ENCODE measurements at regions not wholly inside any gene's neighbourhood (a gene's known extent, or its start where the extent isn't known, plus 50 kb on each side); places are given as distances from the start of the nearest gene placed in this dataset.

DNA sequence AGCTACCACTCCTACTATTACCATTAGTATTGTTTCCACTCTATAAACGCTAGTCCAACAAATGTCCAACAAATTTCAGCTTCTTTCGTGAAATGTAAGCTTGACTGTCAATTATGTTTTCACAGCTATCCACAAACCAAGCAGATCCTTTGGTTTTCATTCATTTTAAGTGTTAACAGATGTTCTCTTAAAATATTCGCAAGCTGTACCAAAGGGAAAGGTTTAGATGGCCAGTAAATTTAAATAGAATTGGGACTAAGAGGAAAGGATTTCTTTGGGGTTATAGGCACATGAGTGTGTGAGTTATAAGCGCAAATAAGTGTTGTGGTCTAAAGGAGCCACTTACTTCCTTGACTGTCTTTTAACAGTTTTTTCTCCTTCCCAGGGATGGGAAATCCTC lies 136.8 kb upstream of the ADRA1B start:
- Mint-ChIP-seq H3K9me3 (no peaks in the 10 kb centered on the region), H3K36me3 (no peaks in the 10 kb centered on the region), H3K4me1 (ENCODE audit: low read depth in 2 of 2) (peaks cover 8% of the 10 kb centered on the region in 2 donors), H3K27ac (no peak overlapping the region), H3K4me3 (no peak overlapping the region), H3K27me3 (peaks cover 24 to 31% of the 10 kb centered on the region in 2 donors)
- DNase-seq (ENCODE audit: low spot score) (no peak), ATAC-seq (no peak)

DNA sequence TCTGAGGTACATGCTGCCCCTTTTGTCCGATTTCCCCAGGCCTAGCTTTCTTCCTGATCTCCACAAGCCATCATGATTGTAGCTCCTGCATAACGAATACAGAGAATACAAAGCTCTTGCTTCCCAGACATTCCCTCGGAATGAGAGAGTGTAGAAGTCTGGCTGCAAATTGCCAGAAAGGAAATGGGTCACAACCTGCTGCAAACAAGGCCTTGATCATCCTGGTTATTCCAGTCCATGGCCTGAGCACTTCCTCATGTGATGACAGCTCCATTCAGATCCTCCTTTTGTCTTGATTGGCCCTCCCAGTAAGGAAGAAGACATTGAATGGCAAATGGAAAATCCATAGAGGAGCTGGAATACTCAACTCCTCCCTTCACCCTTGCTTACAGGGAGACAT lies 136.0 kb upstream of the ADRA1B start:
- Mint-ChIP-seq H3K9me3 (no peaks in the 10 kb centered on the region), H3K27ac (no peak overlapping the region), H3K4me1 (ENCODE audit: low read depth in 2 of 2) (peaks cover 8% of the 10 kb centered on the region in 2 donors), H3K4me3 (no peak overlapping the region), H3K27me3 (peaks cover 20 to 25% of the 10 kb centered on the region in 2 donors), H3K36me3 (no peaks in the 10 kb centered on the region)
- DNase-seq (ENCODE audit: low spot score) = no peak
- ATAC-seq = no peak

DNA sequence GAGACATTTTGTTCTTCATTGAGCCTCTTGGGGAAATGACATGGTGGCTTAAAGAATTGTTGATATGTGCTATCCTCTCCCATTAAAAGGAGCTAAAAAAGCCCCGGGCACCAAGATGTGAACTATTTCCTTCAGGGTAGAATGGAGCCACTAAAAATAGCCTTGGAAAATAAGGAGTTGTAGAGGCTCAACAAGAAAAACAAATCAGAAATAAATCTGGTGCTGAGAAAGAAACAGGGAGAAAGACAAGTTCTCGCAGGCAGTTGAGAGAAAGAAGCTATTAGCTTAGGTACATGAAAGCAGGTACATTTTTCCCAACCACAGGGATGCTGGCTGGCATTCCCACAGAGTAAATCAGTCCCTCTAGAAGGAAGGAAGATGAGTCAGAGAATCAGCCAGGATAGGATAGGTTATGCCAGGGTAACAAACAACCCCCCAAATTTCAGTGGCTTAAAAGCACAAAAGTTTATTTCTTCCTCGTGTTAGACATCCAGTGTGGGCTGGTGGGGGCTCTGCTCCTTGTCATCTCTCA lies 134.6 kb upstream of the ADRA1B start:
- Mint-ChIP-seq H3K4me3 (no peak overlapping the region), H3K27me3 (peaks cover 31 to 36% of the 10 kb centered on the region in 2 donors)
- no peak for ATAC-seq

DNA sequence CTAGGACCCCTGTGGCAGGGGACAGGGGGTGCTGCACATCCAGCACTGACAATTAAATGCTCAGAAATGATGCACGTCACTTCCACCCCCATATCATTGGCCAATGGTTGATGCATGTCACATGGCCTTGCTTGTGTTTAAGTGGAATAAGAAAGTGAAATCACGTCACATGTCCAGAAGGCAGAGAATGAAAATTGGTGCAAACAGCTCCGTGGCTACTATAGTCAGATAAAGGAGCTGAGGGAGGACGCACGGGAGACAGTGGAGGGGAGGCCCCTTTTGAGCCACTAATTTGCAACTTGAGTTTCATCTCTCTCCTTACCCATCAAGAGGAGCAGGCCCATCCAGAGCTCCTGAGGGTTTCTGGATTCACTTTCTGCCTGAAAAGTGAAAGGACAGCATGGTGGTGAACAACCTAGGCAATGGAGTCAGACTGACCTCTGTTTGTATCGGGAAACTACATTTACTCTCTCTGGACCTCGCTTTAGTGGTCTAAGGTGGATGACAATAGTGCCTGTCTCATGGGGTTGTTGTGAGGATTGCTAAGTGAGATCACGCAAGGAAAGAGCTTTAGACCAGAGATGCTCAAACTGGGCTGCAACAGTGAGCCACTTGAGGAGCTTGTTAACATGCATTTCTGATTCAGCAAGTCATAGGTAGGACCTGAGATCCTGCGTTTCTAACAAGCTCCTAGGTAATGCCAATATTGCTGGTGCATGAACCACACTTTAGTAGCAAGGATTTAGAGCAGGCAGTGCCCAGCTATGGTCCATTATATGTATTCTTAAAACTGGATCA lies 133.9 kb upstream of the ADRA1B start:
- Mint-ChIP-seq H3K27me3 (peaks cover 34 to 39% of the 10 kb centered on the region in 2 donors), H3K4me1 (ENCODE audit: low read depth in 2 of 2) (peaks cover 5 to 8% of the 10 kb centered on the region in 2 donors), H3K4me3 (no peak overlapping the region), H3K27ac (no peak overlapping the region), H3K36me3 (no peaks in the 10 kb centered on the region), H3K9me3 (no peaks in the 10 kb centered on the region)
- no peak for DNase-seq (ENCODE audit: low spot score)
- no peak for ATAC-seq

More for the DNA sequence above, 134.6 kb upstream of the ADRA1B start:
- DNase-seq (ENCODE audit: low spot score) = no peak
- Mint-ChIP-seq H3K27ac (no peak overlapping the region), H3K36me3 (no peaks in the 10 kb centered on the region), H3K4me1 (ENCODE audit: low read depth in 2 of 2) (peaks cover 5 to 8% of the 10 kb centered on the region in 2 donors), H3K9me3 (no peaks in the 10 kb centered on the region)

DNA sequence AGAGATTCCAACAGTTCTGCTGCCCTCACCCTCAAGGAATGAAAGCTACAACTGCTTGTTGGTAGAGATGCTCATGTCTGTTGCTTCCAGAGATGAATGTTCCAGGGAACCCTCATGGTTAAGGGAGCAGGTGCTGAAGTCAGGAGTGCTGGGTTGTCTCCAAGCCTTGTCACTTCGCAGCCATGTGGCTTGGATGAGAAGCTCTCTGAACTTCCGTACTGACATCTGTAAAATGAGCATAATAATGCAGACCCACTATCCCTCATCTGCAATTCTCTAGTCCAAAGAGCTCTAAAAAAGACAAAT lies 133.3 kb upstream of the ADRA1B start:
- no peaks in the 10 kb centered on the region for H3K9me3 Mint-ChIP-seq

DNA sequence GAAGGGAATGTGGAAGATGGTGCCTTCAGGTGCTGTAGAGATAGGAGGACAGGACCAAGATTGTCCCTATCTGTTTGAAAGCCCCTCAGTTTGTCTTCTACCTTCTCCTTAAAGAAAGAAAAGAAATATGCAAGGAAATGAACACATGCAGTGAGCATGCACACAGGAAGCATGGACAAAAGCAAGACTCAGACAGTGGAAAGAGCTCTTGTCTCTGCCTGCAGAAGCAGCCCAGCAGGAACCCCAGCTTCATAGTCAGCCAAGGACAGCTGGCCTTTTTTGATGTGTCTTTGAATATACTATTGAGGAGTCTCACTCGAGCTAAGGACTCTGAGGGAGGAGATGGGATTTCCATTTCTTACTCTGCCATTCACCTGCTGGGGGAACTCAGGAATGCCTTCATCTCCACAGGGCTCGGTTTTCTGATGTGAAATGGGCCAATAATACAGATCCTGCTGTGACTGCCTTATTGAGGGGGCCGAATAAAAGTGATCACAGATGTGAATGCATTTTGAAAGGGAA lies 132.5 kb upstream of the ADRA1B start:
- Mint-ChIP-seq H3K27ac (no peak overlapping the region), H3K9me3 (no peaks in the 10 kb centered on the region), H3K4me1 (ENCODE audit: low read depth in 2 of 2) (peaks cover 4 to 5% of the 10 kb centered on the region in 2 donors), H3K27me3 (peaks cover 34 to 46% of the 10 kb centered on the region in 2 donors), H3K36me3 (no peaks in the 10 kb centered on the region), H3K4me3 (no peak overlapping the region)
- DNase-seq (ENCODE audit: low spot score) = no peak
- ATAC-seq = no peak

More for the DNA sequence above, 133.3 kb upstream of the ADRA1B start:
- Mint-ChIP-seq H3K27ac (no peak overlapping the region), H3K4me1 (ENCODE audit: low read depth in 2 of 2) (peaks cover 5 to 8% of the 10 kb centered on the region in 2 donors), H3K27me3 (peaks cover 35 to 45% of the 10 kb centered on the region in 2 donors), H3K4me3 (no peak overlapping the region), H3K36me3 (no peaks in the 10 kb centered on the region)
- DNase-seq (ENCODE audit: low spot score) = no peak
- ATAC-seq = no peak

DNA sequence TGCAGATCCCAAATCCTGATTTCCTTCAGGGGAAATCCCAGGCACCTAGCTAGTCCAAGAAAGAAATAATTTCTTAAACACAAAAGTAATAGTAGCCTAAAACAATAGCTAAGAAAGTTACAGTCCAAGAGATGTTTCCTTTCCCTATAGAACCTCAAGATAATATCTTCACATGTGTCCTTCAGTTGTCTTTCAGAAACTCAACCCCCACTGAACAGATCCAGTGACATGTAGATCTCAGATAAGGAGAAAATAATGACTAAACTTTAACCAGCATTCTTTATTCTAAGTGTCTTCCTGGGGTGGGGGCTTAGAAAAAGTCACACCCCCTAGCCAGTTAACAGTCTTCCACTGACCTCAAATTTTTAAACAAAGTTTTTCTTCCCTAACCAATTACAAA lies 131.3 kb upstream of the ADRA1B start:
- no peaks in the 10 kb centered on the region for H3K36me3 Mint-ChIP-seq
- peaks cover 0 to 3% of the 10 kb centered on the region in 2 donors for H3K4me1 Mint-ChIP-seq (ENCODE audit: low read depth in 2 of 2)

DNA sequence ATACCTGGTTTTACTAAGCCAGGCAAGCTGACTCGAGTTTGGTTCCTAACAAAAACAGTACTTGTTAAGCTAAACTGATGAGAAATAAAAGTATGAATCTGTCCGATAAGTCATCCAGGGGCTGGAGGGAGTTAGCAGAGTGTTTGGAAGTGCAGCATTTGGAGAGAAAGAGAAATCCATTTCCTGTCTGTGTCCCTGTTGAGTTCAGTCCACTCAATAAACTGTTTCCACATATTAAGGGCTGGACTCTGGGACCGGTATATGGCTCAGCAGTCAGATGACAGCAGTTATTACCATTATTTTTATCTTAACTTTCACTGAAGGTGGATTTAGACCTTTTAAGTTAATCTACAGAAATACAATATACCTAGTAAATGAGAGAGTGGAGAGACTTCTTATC lies 130.6 kb upstream of the ADRA1B start:
- H3K9me3 Mint-ChIP-seq = no peaks in the 10 kb centered on the region
- no peak overlapping the region for H3K27ac Mint-ChIP-seq
- DNase-seq (ENCODE audit: low spot score) = no peak
- H3K4me3 Mint-ChIP-seq = no peak overlapping the region
- H3K4me1 Mint-ChIP-seq (ENCODE audit: low read depth in 2 of 2) = no peaks in the 10 kb centered on the region
- H3K27me3 Mint-ChIP-seq = peaks cover 32 to 52% of the 10 kb centered on the region in 2 donors
- no peaks in the 10 kb centered on the region for H3K36me3 Mint-ChIP-seq
- ATAC-seq = no peak

More for the DNA sequence above, 131.3 kb upstream of the ADRA1B start:
- no peaks in the 10 kb centered on the region for H3K9me3 Mint-ChIP-seq
- DNase-seq (ENCODE audit: low spot score) (no peak), ATAC-seq (no peak)
- H3K27me3 Mint-ChIP-seq = peaks cover 34 to 52% of the 10 kb centered on the region in 2 donors
- no peak overlapping the region for H3K27ac Mint-ChIP-seq
- no peak overlapping the region for H3K4me3 Mint-ChIP-seq

DNA sequence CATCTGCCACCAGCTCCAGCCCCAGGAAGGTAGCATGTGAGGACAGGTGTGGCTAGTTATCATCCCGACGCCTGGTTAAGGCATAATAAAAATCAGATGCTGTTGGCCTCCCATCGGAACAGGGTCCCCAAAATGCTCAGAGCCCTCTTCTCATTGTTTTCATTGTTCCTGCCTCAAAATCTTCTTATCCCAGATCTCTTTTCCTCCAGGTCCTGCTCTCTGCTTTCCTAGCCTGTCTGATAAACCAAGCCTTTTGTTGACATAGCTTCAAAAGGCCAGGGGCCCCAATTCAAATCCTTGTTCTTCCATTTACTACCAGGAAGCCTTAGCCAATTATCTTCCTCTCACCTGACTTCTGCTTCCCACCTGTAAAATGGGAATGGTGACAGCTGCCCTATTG lies 130.1 kb upstream of the ADRA1B start:
- no peaks in the 10 kb centered on the region for H3K9me3 Mint-ChIP-seq
- H3K36me3 Mint-ChIP-seq = no peaks in the 10 kb centered on the region
- no peak overlapping the region for H3K27ac Mint-ChIP-seq
- ATAC-seq = no peak
- DNase-seq (ENCODE audit: low spot score) = no peak
- peaks cover 31 to 49% of the 10 kb centered on the region in 2 donors for H3K27me3 Mint-ChIP-seq
- no peaks in the 10 kb centered on the region for H3K4me1 Mint-ChIP-seq (ENCODE audit: low read depth in 2 of 2)
- H3K4me3 Mint-ChIP-seq = no peak overlapping the region

DNA sequence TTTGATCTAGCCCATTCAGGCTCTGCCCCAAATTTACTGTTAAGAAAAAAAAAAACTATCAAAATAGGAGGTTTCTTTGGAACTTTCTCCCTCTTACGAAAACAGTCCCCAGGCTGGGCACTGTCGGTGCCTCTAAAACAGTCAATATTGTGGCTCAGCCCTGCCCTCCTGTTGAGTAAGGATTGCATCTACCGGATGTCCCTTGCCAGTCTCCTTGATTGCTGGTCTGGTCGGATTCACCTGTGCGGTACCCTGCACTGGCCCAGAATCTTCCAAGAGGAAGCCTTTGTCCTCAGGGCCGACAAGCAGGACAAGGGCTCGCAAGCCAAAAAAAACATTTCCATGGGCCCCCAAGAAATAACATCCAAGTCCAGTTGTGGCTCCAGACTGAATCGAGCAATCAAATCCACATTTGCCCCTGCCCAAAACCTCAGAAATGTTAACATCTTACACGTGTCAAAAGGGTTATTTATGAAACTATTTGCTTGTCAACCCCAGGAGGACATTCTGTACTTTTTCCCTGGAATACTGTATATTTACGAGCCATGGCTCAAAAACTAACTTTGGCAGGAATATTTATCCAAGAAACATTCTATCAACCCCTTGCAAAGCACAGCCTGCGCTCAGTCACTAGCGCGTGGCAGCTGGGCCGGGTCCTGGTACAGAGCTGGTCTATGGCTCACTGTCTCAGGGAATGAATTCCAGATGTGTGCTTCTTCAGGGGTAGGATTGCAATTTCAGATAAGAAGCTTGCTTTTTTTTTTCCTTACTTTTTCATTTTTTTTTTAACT lies 129.2 kb upstream of the ADRA1B start:
- no peaks in the 10 kb centered on the region for H3K9me3 Mint-ChIP-seq
- no peaks in the 10 kb centered on the region for H3K36me3 Mint-ChIP-seq
- no peak overlapping the region for H3K27ac Mint-ChIP-seq
- H3K27me3 Mint-ChIP-seq = peaks cover 35 to 45% of the 10 kb centered on the region in 2 donors
- H3K4me1 Mint-ChIP-seq (ENCODE audit: low read depth in 2 of 2) = no peaks in the 10 kb centered on the region
- ATAC-seq = no peak
- H3K4me3 Mint-ChIP-seq = no peak overlapping the region
- no peak for DNase-seq (ENCODE audit: low spot score)

DNA sequence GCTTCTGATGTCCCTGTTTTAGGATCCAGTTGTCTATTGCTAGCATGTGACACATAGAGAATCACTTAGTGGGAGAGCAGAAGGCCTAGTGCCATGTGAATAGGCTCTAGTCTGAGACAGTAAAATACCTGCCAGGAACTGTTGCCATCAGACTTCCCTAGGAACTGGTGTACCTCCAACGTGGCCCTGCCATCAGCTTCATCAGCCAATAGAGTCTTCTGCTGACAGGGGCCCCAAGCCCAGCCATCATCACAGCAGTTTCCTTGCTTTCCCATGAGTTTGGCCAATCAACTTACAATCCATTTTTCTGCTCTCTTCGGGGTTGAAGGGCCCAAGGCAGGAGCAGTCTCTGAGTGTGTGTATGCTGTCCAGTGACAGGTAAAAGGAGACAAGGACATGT lies 128.4 kb upstream of the ADRA1B start:
- Mint-ChIP-seq H3K36me3 (no peaks in the 10 kb centered on the region), H3K9me3 (no peaks in the 10 kb centered on the region), H3K27me3 (peaks cover 33 to 42% of the 10 kb centered on the region in 2 donors), H3K4me1 (ENCODE audit: low read depth in 2 of 2) (no peaks in the 10 kb centered on the region), H3K27ac (no peak overlapping the region), H3K4me3 (no peak overlapping the region)
- ATAC-seq = peak in 1 of 2 donors; percentile 30
- no peak for DNase-seq (ENCODE audit: low spot score)

DNA sequence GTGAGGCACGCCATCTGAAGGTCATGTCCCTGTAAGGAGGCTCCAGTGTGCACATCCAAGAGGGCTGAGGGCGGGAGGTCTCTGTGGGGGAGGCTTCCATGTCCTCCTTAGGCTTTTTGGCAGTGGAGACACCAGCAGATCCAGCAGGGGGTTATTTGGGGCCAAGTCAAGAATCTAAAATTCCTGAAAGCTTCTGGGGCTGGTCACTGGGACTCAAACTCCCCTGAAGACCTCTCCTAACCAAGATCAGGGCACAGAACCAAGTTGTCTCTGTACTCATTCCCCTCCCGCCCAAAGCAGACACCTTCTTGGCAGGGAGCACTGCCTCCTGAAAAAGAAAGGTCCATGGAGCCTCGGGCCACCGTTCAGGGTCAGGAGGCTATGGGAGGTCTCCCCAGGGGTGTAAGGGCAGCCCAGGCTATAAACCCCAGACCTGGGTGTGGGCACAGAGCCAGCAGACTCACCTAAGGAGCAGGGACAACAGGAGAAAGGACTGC lies 127.4 kb upstream of the ADRA1B start:
- Mint-ChIP-seq H3K9me3 (no peaks in the 10 kb centered on the region), H3K4me3 (no peak overlapping the region), H3K27ac (no peak overlapping the region), H3K27me3 (peaks cover 27 to 38% of the 10 kb centered on the region in 2 donors), H3K4me1 (ENCODE audit: low read depth in 2 of 2) (no peaks in the 10 kb centered on the region), H3K36me3 (no peaks in the 10 kb centered on the region)
- ATAC-seq (no peak), DNase-seq (ENCODE audit: low spot score) (no peak)

DNA sequence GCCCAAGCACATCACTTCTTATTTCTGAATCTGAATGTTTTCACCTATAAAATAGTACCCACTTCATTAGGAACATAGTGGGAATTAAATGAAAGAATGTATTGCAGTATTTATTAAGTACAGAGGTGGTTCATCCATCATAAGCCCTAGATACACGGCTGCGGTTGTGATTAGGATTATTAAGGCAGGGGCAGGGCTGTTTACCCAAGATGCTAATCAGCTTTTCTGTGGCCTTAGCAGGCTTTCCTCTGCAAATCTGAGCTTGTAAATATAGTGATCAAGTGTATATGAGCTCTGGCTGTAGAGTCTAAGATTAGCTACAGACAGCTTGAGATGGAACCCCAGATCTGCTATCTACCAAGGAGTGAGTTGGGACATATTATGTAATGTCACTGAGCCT lies 124.1 kb upstream of the ADRA1B start:
- DNase-seq (ENCODE audit: low spot score) = no peak
- Mint-ChIP-seq H3K27ac (no peak overlapping the region), H3K9me3 (no peaks in the 10 kb centered on the region), H3K36me3 (no peaks in the 10 kb centered on the region), H3K27me3 (peaks cover 11 to 30% of the 10 kb centered on the region in 2 donors), H3K4me1 (ENCODE audit: low read depth in 2 of 2) (no peaks in the 10 kb centered on the region), H3K4me3 (no peak overlapping the region)
- no peak for ATAC-seq

Measured in natural killer cell treated with Interleukin-12 subunit alpha and Interleukin-12 subunit beta and Interleukin-15 and Interleukin-18, amount 100 ng/mL, for 72 hours (primary cell).